ENCODE measurements at regions not wholly inside any gene's neighbourhood (a gene's known extent, or its start where the extent isn't known, plus 50 kb on each side); places are given as distances from the start of the nearest gene placed in this dataset.
"Not testable (repeated sequence)": the region's sequence is repeated elsewhere in the genome, so short reads cannot be mapped to it uniquely, and the experiment has no call there.

DNA sequence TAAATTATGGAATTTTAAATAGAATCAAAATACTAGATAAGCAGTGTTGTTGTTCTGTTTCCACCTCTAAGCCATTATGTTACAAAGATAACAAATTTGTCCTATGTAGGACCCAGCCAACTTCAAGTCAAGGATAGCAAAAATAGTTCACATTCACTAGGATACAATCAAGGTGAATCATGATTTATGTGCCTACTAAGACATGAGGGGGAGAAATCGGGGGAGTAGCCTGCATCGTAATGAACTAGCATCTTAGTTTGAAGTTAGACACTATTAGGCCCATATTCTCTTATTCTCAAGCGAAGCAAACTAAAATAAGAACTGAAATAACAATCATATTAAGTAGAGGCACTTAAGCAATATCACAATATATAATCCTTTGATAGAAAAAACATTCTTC is 779.4 kb upstream of the PCDH9 start:
- DNase-seq, result no peak

DNA sequence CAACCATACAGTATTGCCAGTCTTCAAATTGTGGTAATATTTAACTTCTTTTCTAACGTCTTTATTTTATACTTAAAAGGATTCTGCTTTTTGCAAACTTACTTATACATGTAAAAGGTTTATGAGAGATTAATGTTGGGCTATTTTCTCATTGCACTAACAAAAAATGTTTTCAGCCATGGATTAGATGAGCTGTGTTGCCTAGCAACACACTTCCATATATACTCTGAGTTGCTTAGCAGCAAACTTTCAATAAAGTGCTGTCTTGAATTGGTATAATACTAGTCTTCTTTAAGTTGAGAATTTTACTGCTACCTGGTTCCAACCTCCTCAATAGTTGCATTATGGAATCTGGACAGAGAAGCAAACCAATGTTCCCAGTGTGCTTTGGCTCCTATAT is 777.4 kb upstream of the PCDH9 start:
- no peak for DNase-seq

DNA sequence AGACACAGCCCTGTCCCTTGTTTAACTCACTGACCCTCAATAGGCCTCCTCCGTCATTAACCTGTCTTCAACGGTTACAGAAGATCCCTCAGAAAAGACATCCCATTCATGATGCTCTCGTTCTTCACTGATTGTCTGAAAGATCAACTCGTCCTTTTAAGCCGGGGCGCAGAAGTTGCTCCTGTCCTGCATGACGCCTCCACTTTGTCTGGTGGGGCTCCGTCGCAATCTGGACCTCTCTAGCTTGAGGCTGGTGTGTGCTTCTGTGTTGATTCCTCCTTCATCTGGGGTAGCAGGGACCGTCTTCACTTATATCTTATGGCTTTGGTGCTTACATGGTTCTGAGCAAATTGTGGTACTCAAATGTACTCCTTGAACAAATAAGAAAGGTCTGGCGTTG is 766.0 kb upstream of the PCDH9 start:
- no peak for DNase-seq

DNA sequence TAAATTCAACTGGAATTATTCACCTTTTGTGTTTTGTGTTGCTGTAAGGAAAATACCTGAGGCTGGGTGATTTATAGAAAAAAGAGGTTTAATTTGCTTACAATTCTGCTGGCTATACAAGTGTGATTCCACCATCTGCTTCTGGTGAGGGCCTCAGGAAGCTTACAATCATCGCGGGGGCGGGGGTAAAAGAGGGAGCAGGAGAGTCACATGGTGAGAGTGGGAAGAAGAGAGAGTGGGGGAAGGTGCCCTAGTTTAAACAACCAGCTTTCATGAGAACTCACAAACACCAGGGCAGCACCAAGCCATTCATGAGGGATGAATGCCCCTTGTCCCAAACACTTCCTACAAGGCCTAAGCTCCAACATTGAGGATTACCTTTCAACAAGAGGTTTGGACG is 760.7 kb upstream of the PCDH9 start:
- DNase-seq, result no peak

DNA sequence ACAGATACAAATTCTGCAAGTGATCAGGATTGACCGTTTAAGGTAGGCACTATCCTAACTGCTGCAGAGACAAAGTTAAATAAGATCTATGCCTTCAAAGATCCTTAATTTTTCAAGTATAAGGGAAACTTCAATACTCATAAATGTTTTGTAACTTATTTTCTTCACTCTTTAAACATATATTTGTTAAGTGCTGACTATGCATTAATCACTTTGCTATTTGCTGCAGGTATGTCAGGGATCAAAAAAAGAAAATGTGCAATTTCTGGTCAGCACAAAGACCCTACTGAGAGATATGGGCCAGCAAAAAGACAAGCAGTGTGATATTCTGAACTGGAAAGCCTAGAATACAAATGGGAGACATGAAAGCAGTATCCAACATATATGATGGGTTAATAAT is 756.1 kb upstream of the PCDH9 start:
- DNase-seq, result no peak

DNA sequence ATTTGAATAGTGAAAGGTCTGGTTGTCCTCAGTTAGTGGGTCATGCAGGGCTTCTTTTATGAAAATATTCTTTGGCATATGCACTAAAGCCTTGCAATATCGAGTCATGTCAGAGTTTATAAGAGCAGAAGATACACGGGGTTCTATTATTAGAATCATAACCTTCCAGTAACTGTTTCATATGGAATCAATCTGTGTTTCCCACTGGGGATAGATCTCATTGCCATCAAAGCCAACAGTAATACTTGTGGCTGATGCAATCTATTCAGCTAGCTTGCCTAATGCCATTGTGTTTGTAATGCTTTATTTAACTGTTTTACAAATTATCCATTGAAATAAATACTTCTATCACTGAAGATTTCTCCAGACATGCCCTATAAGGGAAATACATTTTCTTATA is 746.9 kb upstream of the PCDH9 start:
- DNase-seq, result no peak

DNA sequence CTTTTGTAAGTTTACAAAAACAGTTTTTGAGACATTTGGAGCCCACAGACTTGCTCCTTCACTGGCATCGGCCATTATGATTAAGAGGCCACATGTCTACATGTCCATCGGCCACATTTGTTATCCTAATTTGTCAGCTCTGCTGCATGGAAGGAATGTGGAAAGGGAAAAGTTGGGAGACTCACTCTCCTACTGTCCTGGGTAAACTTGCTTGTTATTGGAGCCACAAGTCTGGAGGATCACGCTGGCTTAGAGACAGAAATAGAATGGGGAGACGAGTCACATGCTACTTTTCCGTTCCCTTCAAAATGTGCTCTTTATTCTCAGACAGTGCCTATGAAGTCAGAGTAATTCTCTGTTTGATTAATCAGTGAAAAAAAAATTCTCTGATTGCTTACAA is 741.2 kb upstream of the PCDH9 start:
- no peak for DNase-seq

DNA sequence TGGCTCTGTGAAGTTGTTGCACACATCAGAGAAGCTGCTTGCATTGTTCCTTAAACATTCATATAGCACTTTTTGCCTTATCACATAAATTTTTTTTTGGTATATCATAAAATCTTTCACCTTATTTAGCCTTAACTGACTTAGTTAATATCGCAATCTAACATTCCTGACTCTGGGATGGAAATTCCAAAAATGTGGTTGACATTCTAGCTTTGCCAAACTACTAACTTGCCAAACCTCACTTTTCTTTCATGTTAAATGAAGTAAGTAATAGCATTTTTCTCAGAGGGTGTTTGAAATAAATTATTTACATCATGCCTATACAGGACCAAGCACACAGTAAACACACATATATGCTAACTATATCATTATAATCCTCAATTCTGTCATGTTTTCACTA is 736.9 kb upstream of the PCDH9 start:
- no peak for DNase-seq

DNA sequence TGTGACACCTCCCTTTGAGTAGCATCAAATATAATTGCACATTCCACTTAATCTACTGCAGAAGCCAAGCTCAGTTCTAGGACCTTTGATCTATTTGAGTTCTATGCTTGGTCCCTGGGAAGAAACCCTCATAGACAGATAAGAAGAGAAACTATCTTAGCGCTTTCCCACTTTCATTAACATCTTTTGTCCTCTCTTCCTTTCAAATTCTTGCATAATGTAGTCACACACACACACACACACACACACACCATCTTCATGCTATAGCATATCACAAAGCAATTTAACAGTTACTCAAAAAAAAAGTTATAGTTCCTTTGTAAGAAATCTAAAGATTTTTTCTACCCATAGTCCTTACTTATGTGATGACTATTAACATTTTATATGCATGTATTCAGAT is 735.9 kb upstream of the PCDH9 start:
- DNase-seq, result no peak

DNA sequence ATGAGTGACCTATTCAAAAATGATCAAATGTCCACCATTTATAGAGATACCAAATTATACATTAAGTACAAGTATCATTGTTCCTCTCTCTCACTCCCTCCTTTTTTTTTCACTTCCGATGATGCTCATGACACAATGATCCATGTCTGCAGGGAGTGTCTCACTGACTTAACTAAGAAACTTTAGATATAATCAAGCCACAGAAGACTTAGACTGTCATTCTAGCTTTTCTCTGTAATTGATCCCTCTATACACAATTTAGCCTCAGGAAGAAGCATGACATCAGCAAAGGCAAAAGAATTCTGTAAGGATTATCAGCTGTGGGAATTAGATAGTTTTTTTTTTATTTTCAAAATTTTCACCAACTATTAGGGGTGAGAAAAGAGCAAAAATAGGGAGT is 734.9 kb upstream of the PCDH9 start:
- no peak for DNase-seq

DNA sequence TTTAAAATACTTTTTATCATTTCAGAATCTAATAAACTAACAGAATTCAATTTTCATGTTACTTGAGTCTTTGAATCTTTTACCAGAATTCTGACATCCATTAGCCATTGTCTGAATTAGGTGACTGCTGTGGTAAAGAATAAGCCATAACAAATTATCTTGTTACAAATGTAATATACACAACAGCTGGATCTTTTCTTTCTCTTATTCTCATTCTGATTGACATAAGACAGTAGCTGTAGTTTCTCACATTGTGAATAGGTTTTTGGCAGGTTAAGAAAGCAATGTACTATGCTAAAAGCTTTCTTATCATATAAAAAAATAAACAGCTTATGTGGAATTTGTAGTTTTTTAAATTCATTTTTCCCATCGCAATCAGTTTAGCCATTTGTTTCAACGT is 734.0 kb upstream of the PCDH9 start:
- DNase-seq, result no peak

DNA sequence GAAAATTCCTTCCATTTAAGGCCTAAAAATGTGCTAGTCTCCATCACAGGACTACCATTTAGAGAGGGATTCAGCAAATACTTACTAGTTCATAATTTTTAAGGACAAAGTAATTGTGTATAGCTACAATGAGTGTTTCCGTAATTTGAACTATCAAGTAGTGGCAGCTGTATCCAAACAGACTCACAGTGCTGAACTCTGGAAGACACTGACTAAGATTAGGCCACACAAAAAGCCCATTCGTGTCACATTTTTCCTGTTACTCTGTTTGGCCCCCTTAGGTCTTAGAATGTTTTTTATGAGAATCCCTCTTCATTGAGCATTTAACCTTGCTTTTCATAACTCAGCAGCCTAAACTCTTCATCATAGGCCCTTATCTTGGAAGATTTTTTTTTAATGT is 731.2 kb upstream of the PCDH9 start:
- DNase-seq, result no peak

DNA sequence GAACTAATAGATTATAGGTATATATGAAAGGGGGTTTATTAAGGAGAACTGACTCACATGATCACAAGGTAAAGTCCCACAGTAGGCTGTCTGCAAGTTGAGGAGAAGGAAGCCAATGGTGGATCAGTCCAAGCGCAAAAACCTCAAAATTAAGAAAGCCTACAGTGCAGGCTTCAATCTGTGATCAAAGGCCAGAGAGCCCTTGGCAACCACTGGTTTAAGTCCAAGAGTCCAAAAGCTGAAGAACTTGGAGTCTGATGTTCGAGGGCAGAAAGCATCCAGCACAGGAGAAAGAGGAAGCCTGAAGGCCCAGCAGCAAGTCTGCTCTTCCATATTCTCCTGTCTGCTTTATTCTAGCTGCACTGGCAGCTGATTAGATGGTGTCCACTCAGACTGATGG is 721.3 kb upstream of the PCDH9 start:
- no peak for DNase-seq

DNA sequence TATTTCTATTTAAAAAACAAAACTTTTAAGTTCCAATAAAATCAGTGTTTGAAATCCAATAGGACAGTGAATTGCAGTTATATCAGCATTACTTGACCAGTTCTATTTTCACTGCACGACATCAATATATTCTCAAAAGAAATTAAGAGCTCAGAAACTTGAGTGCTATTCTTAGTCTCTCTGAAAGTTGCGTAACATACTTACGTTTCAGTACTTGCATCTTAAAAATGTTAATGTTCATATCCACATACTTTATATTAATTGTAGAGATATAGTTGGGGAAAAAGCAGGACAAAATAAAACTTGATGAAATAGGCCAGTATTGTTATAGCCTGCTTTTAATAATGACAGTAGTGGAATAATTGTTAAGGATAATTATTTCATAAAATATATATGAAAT is 720.5 kb upstream of the PCDH9 start:
- DNase-seq, result no peak

DNA sequence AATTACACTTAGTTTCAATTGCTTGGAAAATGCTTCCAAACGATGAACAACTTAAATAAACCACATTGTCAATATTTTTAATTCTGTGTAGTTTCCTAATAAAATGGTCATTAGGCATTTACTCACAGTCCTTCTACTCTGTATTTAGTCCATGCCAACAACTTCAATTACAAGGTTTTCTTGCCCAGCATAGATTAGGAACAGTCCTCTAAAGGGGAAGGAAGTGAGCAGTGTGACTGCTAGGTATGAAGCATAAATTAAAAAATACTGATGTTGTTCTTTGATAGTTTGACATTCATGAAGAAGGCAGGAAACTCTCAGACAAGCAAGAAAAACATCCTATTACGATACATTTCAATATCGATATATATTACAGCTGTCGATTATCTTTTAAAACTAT is 716.0 kb upstream of the PCDH9 start:
- no peak for DNase-seq

DNA sequence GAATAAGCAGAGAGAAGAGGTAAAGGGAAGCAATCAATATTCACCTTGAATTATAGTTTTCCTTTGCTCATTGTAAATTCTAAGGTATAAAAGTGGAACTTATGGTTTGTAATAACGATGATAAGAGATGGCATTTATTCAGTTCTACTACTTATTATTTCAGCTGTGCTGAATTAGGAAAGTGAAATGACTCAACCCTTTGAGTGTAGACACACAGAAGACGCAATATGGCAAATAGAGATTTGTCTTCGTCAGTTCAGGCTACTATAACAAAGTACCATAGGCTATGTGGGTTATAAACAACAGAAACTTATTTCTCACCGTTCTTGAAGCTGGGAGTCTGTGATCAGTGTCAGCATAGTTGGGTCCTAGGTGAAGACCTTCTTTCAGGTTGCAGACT is 713.0 kb upstream of the PCDH9 start:
- no peak for DNase-seq

DNA sequence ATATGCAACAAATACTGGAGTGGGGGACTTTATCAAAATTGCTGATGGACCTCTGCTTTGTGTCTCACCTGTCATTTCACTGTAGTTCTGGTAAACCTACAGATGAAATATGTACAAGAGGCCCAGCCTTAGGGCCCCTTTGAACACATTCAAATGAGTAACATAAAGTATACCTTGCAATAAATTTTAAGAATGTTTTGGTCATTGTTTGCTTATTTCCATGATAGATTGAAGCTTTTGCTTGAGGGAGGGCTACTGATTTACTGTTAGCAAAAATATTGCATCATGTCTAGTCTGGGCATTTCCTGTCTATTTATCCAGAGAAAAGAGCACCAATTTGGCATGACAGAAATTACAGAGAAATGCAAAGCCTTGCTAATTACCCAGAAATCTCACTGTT is 705.5 kb upstream of the PCDH9 start:
- DNase-seq, result no peak

DNA sequence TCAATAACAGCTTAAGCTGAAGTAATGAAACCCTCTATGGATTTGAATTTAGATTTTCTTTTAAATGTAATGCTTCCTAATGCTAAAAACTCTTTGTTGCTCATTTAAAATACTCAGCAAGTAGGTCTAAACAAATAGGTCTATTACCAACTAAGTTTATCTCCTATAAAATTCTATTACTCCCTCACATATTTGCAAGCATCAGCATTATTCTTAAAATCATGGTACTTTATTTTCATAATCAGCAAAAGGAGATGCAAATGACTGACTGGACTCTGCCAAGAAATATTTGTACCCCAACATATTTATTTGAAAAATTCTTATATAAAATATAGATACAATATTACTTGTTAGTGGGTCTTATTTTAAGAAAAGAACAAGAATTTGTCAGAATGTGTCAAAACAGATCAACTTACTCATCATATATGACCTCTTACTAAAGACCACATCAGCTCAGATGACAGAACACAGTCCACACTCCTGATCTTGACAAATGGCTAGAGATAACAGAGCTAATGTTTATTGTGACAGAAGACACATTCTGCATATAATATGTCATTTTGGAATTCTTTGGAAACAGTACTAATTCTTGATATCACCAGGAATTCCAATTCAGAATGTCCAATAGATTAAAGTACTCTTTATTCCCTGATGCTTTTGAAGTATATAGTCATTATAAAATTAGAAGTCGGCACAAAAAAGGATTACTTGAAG is 704.6 kb upstream of the PCDH9 start:
- DNase-seq, result no peak

DNA sequence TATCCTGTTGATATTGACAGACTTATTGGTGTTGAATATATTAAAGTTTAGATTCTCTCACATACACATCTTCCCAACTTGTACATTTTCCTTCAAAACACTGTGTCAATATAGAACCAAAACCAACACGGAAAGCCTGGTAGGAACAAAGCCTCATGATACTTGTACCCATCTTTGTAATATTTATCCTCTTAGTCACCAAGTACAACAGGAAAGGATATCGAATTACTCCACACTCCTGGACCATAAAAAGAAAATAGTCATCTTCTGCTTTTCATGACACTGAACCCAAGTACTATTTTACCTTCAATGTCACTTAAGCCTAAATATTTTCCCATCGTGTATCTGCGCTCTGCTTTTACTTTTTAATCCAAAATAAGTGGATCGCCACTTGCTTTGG is 702.9 kb upstream of the PCDH9 start:
- no peak for DNase-seq

DNA sequence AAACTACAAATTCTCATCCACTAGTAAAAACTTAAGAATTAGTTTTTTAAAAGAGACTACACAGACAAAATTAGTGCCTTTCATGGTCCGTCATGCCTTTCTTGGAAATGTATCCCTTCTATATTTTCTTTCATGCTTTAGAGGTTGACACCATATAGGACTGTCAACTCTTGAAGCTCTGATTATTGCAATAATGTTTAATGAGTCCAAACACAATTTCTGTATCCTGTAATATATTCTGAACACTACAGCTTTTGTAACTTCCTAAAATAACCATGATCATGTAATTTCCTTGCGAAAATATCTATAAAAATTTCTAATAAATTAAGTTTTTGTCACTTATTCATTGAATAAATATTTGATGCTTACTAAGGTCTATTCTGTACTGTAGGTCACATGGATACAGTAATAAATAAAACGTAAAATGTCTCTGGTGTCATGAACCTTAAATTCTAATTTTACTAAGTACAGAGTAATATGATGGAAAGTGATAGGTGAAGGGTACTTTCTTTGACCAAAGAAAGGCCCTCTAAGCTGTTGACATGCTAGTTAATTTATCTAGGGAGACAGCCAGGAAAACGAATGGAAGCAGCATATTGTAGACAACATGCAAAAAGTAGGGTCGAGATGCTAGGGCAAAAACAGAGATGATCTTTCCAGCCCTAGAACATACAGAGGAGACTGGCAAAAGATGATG is 687.3 kb upstream of the PCDH9 start:
- no peak for DNase-seq

DNA sequence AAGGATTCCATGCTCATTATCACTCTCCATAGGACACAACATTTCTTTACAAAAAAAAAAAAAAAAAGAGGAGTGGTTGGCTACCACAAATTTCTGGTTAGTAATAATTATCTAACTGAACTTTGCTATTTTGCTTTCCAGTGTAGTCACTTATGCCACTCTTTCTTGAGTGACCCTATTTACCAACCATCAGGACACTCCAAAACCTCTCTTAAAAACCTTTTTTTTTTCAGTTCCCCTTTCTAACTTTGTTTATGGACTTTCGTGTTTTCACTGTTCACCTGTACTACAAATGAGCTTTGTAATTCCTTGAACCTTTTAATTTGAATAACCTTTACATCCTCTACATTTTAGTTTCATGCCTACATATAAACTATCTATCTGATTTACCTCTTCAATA is 686.5 kb upstream of the PCDH9 start:
- no peak for DNase-seq

DNA sequence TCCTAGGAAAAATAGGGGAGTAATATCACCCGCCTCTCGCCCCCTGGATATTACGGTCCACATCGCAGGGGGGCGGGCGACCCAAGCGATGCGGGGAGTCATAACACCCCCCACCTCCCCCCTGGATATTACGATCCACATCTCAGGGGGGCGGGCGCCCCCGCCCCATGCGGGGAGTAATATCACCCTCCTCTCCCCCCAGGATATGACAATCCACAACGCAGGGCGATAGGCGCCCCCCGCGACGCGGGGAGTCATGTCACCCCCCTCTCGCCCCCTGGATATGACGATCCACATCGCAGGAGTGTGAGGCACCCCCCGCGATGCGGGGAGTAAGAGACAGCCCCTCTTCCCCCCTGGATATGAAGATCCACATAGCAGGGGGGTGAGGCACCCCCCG is 684.4 kb upstream of the PCDH9 start:
- DNase-seq, result no peak

DNA sequence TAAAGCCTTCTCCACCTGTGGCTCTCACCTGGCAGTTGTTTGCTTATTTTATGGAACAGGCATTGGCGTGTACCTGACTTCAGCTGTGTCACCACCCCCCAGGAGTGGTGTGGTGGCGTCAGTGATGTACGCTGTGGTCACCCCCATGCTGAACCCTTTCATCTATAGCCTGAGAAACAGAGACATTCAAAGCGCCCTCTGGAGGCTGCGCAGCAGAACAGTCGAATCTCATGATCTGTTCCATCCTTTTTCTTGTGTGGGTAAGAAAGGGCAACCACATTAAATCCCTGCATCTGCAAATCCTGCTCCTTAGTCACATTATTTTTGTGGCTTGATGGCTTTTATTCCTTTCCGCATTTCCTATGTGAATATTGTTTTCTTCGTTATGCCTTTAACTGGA is 672.8 kb upstream of the PCDH9 start:
- not testable (repeated sequence) for DNase-seq

DNA sequence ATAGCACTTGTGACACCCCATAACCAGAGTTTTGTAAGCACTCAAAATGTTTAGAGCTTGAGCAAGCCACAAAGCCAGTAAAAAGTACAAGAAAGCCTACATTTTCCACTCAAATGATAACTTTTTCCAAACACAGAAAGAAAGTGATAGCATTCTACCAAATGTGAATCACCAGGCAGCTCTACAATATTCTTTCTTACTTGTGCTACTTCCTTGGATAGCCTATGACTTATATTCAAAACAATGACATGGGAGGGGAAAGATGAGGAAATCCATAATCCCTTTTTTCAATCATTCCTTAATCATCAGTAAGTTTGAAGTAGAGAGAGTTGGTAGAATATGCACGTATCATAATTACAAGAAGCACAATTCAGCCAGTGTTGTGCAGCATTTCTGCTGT is 650.8 kb upstream of the PCDH9 start:
- DNase-seq, result no peak

DNA sequence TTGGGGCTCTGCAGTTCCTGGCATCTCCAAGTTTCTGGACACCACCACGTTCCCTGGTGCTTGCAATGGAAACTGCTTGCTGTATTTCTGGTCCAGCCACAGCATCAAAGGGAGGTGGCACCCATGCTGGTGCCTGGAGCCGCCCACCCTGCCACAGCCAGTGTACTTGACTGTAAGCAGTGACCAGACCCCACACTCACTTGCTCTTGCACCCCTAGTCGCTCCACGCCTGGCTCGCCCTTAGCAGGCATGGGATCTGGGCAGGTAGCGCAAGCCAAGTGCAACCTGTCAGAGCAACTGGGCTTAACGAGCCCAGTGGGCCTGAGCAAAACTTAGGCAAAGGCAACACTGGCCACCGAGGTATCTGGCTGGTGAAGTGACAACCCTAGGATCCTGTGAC is 648.2 kb upstream of the PCDH9 start:
- no peak for DNase-seq

All from NCI-H2029 (cell line).